GM10248 (cell line): ENCODE measurements at regions not wholly inside any gene's neighbourhood (a gene's known extent, or its start where the extent isn't known, plus 50 kb on each side); places are given as distances from the start of the nearest gene placed in this dataset.

ENCODE experiments used
- CTCF ChIA-PET: fragments of 300-600 bp; sonication (Branson Sonifier 250); formaldehyde crosslinking; extraction: SDS; loops from one replicate; lab custom pipeline; 2021; ENCODE audit warnings: antibody characterized with exemption; lab: Yijun Ruan, JAX
- POLR2A ChIA-PET: fragments of 350-650 bp; sonication (Branson Sonifier 250); formaldehyde crosslinking; extraction: SDS; loops from one replicate; lab custom pipeline; 2020; ENCODE audit warnings: antibody characterized with exemption; lab: Yijun Ruan, JAX
- DNase-seq: peaks from one replicate; pipeline ENCODE4 v3.0.0; 2012; ENCODE audit errors: extremely low spot score
- CTCF ChIP-seq: IDR thresholded peaks from 2 replicates; pipeline ENCODE4 v1.5.1; 2012; ENCODE audit warnings: mild to moderate bottlenecking, low read depth; ENCODE audit errors: extremely low read depth, missing control alignments, control extremely low read depth

GRCh38 chr4:56286763-56287162 lies 100.5 kb downstream of the AASDH start:
- TF ChIP-seq CTCF = no peak
- no peak for DNase-seq
- ChIA-PET CTCF (interaction anchor here (0.9 to 2.0 kb wide), 3 partner anchors 9 to 13 kb away, joined by 3 to 9 read pairs (median 5); no protein-coding TSS in a partner anchor), POLR2A (no interaction called here)

GRCh38 chr4:56283375-56283774 lies 103.9 kb downstream of the AASDH start:
- TF ChIP-seq CTCF = no peak
- DNase-seq = no peak
- POLR2A ChIA-PET = no interaction called here
- CTCF ChIA-PET = no interaction called here

- DNase-seq = no peak
- ChIA-PET POLR2A (no interaction called here), CTCF (interaction anchor here (1.5 kb wide), 1 partner anchor 35 kb away, joined by 3 read pairs; no protein-coding TSS in a partner anchor)
- no peak for TF ChIP-seq CTCF
These were observed 105.3 kb downstream of the AASDH start for GRCh38 chr4:56282004-56282403.

GRCh38 chr4:56276547-56276946 lies 110.7 kb downstream of the AASDH start:
- TF ChIP-seq CTCF = no peak
- POLR2A ChIA-PET = no interaction called here
- CTCF ChIA-PET = no interaction called here
- no peak for DNase-seq

- POLR2A ChIA-PET = no interaction called here
- DNase-seq = no peak
- TF ChIP-seq CTCF = no peak
- CTCF ChIA-PET = no interaction called here
These were observed 113.9 kb downstream of the AASDH start for GRCh38 chr4:56273391-56273790.

GRCh38 chr4:56272927-56273326 lies 114.4 kb downstream of the AASDH start:
- CTCF ChIA-PET = no interaction called here
- POLR2A ChIA-PET = no interaction called here
- no peak for TF ChIP-seq CTCF
- DNase-seq = no peak

GRCh38 chr4:56272003-56272402 lies 115.3 kb downstream of the AASDH start:
- TF ChIP-seq CTCF = no peak
- ChIA-PET CTCF (no interaction called here), POLR2A (no interaction called here)
- DNase-seq = no peak
